Testis (tissue), 2 donors: ENCODE measurements at regions not wholly inside any gene's neighbourhood (a gene's known extent, or its start where the extent isn't known, plus 50 kb on each side); places are given as distances from the start of the nearest gene placed in this dataset.

Source experiments
- DNase-seq: peaks from one replicate; pipeline ENCODE4 v3.0.0-alpha.2; 2019
- H3K27ac ChIP-seq, 2 donors: fragments of 200-600 bp; sonication (generic); one replicate each; pipeline ENCODE4 v1.5.1; 2019
- H3K27me3 ChIP-seq: fragments of 200-600 bp; sonication (generic); one replicate; pipeline ENCODE4 v1.5.1; 2019
- H3K36me3 ChIP-seq: fragments of 200-600 bp; sonication (generic); one replicate; pipeline ENCODE4 v1.5.1; 2017; ENCODE audit warnings: low read depth; ENCODE audit errors: missing control alignments
- H3K4me1 ChIP-seq: fragments of 200-600 bp; sonication (generic); one replicate; pipeline ENCODE4 v1.5.1; 2019
- H3K4me3 ChIP-seq, 2 donors: fragments of 200-600 bp; sonication (generic); one replicate each; pipeline ENCODE4 v1.5.1; 2017 to 2019
- H3K9me3 ChIP-seq: fragments of 200-600 bp; sonication (generic); one replicate; pipeline ENCODE4 v1.5.1; 2017
- POLR2A ChIP-seq: fragments of 450-650 bp; IDR thresholded peaks from one replicate; pipeline ENCODE4 v1.6.1; 2017; ENCODE audit warnings: antibody characterized with exemption, mild to moderate bottlenecking, moderate library complexity
- WGBS, 2 donors: methylation state at CpG; one replicate each; pipeline ENCODE4 v1.1.5; 2018; 5-methylcytosine and 5-hydroxymethylcytosine counted together
- intact Hi-C: fragments of 100-400 bp; cut with DNase I; formaldehyde crosslinking; loops from one replicate; pipeline ENCODE4 v1.15.1; 2023; ENCODE audit warnings: low total_unique reads
- TF ChIP-seq, protein P1 (sequence below), 3 experiments: fragments of 450-650 bp in 2 of 3; fragments of 200-600 bp in 1 of 3; sonication (generic) in 1 of 3; IDR thresholded peaks; one replicate each; pipeline ENCODE4 v1.5.1; 2016 to 2019; ENCODE audit warnings: antibody characterized with exemption in 3 of 3, mild to moderate bottlenecking in 2 of 3, moderate library complexity in 1 of 3

- Histone ChIP-seq H3K36me3 (no peaks in the 10 kb centered on the region), H3K9me3 (no peaks in the 10 kb centered on the region), H3K27me3 (no peaks in the 10 kb centered on the region), H3K4me3 (no peak overlapping the region), H3K27ac (no peak overlapping the region), H3K4me1 (no peaks in the 10 kb centered on the region)
- WGBS, 2 donors: 47 to 49% methylated on average over 4 of the region's 4 CpGs
- intact Hi-C loops: no loop called here
- TF ChIP-seq, protein P1, sequence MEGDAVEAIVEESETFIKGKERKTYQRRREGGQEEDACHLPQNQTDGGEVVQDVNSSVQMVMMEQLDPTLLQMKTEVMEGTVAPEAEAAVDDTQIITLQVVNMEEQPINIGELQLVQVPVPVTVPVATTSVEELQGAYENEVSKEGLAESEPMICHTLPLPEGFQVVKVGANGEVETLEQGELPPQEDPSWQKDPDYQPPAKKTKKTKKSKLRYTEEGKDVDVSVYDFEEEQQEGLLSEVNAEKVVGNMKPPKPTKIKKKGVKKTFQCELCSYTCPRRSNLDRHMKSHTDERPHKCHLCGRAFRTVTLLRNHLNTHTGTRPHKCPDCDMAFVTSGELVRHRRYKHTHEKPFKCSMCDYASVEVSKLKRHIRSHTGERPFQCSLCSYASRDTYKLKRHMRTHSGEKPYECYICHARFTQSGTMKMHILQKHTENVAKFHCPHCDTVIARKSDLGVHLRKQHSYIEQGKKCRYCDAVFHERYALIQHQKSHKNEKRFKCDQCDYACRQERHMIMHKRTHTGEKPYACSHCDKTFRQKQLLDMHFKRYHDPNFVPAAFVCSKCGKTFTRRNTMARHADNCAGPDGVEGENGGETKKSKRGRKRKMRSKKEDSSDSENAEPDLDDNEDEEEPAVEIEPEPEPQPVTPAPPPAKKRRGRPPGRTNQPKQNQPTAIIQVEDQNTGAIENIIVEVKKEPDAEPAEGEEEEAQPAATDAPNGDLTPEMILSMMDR (IDR thresholded peaks at IDR 0.05): no peak
- TF ChIP-seq POLR2A: no peak
- no peak for DNase-seq
Measured at GRCh38 chr9:20065796-20066700, 277.2 kb upstream of the SLC24A2 start.

- Histone ChIP-seq H3K4me3 (no peak overlapping the region), H3K27me3 (no peaks in the 10 kb centered on the region), H3K36me3 (no peaks in the 10 kb centered on the region), H3K27ac (no peak overlapping the region), H3K4me1 (no peaks in the 10 kb centered on the region), H3K9me3 (no peaks in the 10 kb centered on the region)
- intact Hi-C loops: no loop called here
- WGBS, 2 donors: 47 to 52% methylated on average over 4 of the region's 4 CpGs
- no peak for TF ChIP-seq POLR2A
- TF ChIP-seq, protein P1 (IDR thresholded peaks at IDR 0.05): no peak
- no peak for DNase-seq
Measured at GRCh38 chr9:20065046-20065445, 276.2 kb upstream of the SLC24A2 start.

DNA sequence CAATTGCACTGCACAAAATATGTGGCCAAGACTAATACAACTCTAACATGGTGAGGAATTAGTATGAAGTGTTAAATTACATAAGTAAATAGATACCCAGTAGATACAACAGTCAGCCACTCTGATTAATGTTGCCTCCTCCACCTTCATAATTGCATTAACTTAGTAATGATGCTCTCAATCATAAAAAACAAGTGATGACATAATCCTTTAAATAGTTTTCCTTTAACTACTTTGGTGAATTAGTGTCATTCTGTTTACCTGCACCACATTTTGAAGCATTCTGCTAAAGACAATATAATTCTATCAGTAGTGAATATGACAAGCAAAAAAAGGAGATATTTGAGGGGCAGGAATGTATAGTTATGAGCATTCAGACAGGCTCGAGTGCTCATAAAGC is 265.9 kb upstream of the SLC24A2 start:
- intact Hi-C loops: no loop called here
- TF ChIP-seq POLR2A: no peak
- TF ChIP-seq, protein P1 (IDR thresholded peaks at IDR 0.05): no peak
- Histone ChIP-seq H3K27ac (no peak overlapping the region), H3K36me3 (no peaks in the 10 kb centered on the region), H3K27me3 (no peaks in the 10 kb centered on the region), H3K4me1 (no peaks in the 10 kb centered on the region), H3K9me3 (no peaks in the 10 kb centered on the region), H3K4me3 (no peak overlapping the region)
- DNase-seq: no peak
- WGBS, 2 donors: 55 to 61% methylated on average over 1 of the region's 1 CpG

GRCh38 chr9:20048985-20049384 is 260.1 kb upstream of the SLC24A2 start:
- intact Hi-C loops: no loop called here

More at GRCh38 chr9:20048985-20049384, 260.1 kb upstream of the SLC24A2 start:
- H3K36me3 ChIP-seq: no peaks in the 10 kb centered on the region
- 88 to 94% methylated on average over 4 of the region's 4 CpGs for WGBS, 2 donors
- H3K27ac ChIP-seq: no peak overlapping the region
- H3K4me1 ChIP-seq: no peaks in the 10 kb centered on the region
- H3K27me3 ChIP-seq: no peaks in the 10 kb centered on the region
- H3K4me3 ChIP-seq: no peak overlapping the region
- no peak for TF ChIP-seq POLR2A
- TF ChIP-seq, protein P1 (IDR thresholded peaks at IDR 0.05): no peak
- H3K9me3 ChIP-seq: no peaks in the 10 kb centered on the region
- no peak for DNase-seq
